ENCODE measurements at regions not wholly inside any gene's neighbourhood (a gene's known extent, or its start where the extent isn't known, plus 50 kb on each side); places are given as distances from the start of the nearest gene placed in this dataset.

GRCh38 chr15:70556151-70556741 lies 207.1 kb downstream of the UACA start:
- no peak for DNase-seq (ENCODE audit: low spot score)

DNA sequence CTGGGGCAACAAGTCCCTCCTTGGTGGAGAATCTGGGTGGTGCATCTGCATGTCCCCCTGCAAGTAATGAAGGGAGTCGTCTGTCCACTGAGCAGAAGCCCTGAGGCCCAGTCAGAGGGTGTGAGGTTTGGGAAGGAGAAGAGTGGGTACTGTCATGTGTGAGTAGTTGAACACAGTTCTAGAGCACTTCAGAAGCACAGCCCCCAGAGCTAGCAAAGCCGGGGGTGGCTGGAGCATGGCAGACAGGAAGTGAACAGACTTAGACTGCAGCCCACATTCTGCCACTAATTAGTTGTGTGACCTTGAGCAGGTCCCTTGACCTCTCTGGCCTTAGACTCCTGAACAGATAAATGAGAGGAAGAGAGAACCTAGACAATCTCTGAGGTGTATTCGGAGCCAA lies 207.6 kb downstream of the UACA start:
- no peak for DNase-seq (ENCODE audit: low spot score)

DNA sequence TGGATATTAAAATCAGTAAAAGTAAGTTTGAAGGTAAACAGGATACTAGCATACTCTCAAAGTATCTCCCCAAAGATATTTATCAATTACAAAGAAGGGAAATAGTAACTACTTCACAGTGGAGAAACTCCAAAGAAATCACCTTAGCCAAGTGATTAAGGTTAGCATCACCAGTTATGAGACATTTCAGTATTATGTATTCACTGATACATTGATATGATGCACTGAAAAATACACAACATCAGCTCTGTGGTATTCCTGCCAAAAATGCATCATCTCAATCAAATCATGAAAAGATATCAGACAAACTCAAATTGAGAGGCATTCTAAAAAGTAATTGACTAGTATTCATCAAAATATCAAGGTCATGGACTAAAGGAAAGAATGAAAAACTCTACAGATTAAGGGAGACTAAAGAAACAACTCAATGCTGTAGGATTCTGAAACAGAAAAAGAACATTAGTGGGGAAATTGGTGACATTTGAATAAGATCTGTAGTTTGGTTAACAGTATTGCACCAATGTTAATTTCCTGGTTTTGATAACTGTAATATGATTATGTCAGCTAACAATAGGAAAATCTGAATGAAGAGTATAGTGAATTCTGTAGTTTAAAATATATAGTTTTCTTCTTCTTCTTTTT lies 215.4 kb downstream of the UACA start:
- no peak for DNase-seq (ENCODE audit: low spot score)

GRCh38 chr15:70545526-70545925 lies 217.8 kb downstream of the UACA start:
- DNase-seq (ENCODE audit: low spot score) = no peak

DNA sequence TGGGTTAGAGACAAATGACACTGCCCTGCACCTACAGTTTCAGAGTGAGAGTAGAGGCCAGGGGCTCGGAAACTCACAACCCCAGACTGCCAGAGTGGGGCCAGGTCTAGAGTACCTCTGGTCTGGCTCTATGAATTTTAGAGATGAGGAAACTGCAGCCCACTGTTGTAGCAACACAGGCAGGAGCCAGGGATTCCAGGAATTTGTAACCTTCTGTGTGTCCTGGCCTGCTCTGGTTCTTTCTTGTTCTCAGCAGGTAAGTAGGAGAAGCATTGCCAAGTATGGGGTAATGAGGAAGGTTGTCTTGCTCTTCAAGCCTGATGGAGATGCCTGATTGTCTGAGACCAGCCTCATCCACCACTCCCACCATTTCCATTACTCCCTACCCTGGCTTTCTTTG lies 221.8 kb downstream of the UACA start:
- no peak for DNase-seq (ENCODE audit: low spot score)

DNA sequence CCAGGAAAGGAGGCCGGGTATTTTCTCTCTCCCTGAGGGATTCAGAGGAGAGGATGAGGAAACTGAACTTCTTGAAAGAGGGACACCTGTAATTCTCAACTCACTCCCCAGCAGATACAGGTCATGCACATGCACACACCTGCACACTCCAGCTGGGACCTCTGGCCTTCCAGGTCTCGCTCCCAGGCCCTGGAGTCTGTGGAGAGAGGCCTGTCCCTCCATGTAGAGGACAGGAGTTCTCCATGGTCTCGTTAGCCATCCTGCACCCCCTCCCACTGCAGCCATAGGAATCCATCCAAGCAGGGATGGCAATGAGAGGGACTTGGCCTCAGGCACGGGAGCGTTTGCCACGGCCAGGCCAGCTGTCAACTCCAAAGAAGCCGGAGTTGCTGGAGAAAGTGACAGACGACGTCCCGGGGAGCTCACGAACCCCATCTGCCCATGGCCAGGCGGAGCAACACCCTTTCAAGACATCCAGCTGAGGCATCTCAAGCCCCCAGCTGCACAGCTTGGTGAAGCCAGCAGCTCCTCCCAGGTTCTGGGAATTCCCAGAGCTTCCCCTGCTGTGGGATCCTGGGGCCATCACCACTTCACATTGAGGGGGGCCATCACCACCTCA lies 223.3 kb downstream of the UACA start:
- no peak for DNase-seq (ENCODE audit: low spot score)

- no peak for DNase-seq (ENCODE audit: low spot score)
Observed at GRCh38 chr15:70539409-70539808, 223.9 kb downstream of the UACA start.

DNA sequence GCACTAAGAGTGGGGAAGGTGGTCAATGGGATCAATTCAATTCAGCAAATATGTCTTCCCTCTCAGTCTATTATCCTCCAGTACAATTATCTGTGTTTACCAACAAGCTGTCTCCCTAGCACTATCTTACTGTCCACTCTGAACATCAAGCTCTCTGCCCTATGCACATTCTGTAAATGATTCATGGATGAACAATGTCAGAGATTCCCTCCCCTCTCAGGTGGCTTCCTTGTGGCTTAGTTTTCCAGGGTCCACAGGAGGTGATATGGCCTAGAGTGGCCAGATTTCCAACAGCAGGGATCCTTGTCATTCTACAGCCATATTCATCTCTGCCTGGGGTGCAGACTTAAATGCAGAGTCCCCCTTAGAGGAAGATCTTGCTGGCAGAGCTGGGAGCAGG lies 225.1 kb downstream of the UACA start:
- peak; percentile 84 for DNase-seq (ENCODE audit: low spot score)

DNA sequence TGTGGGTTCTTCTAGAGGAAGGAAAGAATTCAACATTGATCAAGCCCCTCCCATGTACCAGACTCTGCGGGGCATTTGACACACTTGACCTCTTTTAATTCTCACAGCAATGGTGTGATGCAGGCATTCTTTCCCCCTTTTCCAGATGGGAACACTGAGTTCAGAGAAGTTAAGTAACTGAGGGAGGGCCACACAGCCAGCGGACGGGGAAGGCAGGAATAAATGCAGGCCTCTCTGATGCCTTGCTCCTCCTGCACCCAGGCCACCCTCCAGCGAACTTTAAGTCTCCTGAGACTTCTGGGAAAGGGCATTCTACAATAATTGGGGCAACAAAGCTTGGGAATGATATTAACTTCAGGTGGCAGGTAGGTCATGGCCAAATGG lies 227.4 kb downstream of the UACA start:
- DNase-seq (ENCODE audit: low spot score) = no peak

GRCh38 chr15:70535071-70535954 lies 228.0 kb downstream of the UACA start:
- no peak for DNase-seq (ENCODE audit: low spot score)

GRCh38 chr15:70533931-70534742 lies 229.2 kb downstream of the UACA start:
- no peak for DNase-seq (ENCODE audit: low spot score)

DNA sequence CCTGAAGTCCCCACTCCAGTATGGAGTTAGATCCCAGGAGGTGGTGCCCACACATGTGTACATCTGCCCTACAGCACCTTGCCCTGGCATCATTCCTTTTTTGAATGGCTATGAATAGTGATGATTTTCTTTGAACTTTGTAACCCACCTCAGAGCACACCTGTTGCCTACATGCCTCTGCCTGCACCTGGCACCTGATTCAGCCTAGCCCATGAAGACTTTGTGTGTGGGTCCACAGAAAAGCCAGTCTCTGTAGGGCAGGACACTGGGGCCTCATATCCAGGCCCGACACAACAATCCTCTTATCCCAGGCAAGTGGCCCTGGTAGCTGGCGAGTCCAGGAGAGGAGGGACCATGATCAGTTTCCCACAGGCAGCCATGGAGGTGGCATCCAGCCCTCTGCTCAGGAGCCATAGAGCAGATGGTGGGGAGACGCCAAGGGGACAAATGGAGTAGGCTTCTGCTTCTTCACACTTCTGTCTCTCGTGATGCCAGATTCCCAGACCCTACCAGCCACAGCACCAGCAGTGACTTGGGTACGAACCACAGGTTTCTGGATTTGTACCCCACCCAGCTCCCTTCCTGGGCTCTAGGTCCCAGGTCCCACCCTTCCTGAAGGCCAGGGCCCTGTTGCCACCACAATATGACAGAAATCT lies 230.7 kb downstream of the UACA start:
- peak; percentile 23 for DNase-seq (ENCODE audit: low spot score)

DNA sequence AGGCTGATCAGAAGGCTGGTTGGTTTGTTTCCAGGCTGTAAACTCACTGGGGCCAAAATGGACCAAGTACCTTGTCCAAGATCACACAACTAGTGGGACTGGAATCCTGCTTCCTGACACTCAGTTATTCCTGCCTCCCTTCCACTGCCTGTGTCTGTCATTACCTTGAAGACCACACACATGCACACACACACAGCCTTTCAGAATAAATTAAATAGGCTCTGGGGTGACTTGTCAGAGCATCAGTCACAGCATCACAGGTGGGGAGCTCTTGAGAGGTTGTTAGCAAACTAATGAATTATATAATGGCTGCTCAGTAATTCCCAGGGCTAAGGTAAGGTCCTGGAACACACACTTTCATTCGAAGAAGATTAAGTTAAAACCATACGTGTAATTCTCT lies 231.8 kb downstream of the UACA start:
- no peak for DNase-seq (ENCODE audit: low spot score)

- no peak for DNase-seq (ENCODE audit: low spot score)
Observed at GRCh38 chr15:70530906-70531305, 232.5 kb downstream of the UACA start.

GRCh38 chr15:70530503-70530902 lies 232.9 kb downstream of the UACA start:
- no peak for DNase-seq (ENCODE audit: low spot score)

GRCh38 chr15:70530017-70530499 lies 233.3 kb downstream of the UACA start:
- DNase-seq (ENCODE audit: low spot score) = no peak

DNA sequence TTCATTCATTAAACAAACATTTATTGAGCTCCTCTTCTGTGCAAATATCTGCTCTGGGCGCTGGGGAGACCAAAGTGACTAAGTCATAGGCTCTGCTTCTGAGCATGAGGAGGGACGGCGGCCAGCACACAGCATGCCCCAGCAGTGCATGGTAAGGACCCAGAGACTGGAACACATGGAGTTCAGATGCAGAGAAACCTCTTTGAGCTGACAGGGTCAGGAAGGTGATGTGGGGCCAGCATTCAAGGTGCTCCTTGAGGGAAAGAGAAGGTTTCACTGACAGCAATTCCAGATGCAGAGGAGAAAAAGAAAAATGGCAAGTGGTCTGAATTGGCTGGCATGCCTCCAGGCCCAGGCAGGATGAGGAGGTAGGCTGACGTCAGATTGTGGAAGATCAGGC lies 234.5 kb downstream of the UACA start:
- no peak for DNase-seq (ENCODE audit: low spot score)

- peak; percentile 96 for DNase-seq (ENCODE audit: low spot score)
Observed at GRCh38 chr15:70528270-70528706, 235.1 kb downstream of the UACA start.

DNA sequence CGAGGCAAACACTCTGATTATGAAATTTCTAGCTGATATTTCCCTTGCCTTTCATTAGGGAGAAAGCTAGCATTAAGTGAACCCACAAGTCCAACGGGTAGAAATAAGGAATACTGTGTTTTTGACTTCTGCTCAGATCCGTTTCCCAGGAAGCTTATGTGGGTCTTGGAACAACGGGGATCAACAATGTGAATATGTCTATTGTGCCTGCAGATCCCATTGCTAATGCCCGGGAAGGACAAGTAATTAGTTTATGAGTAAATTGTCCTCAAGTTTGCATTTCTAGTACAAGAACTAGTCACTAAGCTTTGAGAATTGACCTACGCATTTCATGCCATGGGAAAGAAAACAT lies 236.4 kb downstream of the UACA start:
- DNase-seq (ENCODE audit: low spot score) = no peak

DNA sequence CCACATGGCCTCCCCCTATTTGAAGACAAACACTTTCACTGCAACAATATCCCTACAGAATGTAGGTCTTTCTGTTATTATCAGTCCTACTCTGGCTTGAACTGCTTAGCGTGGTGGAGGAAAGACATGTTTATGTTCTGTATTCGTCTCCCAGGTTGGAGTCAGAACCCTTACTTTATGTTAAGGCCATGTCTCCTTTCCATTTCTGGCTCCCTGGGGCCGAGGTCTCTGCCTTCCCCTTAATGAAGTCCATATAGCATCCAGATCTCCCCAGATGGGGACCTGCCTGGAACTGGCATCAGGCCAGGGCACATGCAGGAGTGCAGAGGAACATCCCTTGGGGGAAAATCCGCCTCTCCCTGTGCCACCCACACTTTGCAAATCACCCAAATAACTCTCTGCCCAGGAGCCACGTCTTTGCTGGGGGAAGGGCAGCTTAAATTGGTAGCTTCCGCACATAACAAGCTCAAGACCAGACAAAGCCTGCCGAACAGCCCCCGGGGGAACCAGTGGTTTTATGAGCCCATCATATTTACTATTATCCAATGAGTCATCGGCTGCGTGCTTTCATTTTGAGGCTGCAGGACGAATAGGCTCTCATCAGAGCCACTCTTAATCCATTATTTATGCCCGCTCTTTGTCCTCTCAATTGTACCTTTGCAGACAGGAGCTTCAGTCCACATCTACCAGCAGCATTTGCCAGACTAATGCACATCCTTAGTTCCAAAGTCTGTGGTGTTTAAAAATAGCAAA lies 237.0 kb downstream of the UACA start:
- peak; percentile 95 for DNase-seq (ENCODE audit: low spot score)

DNA sequence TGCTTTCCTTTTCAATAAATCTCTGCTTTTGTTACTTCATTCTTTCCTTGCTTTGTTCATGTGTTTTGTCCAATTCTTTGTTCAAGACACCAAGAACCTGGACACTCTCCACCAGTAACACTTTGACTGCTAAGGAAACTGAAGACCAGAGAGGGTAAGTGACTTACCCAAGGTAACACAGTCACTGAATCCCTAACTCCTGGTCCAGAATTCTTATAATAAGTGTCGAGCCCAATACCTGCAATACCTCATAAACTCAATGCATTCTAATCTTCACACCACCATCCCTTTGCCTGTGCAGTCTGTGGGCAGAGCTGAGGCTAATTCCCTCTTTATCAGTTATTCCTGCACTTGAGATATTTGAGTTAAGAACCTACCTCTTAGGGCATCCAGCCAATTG lies 237.8 kb downstream of the UACA start:
- DNase-seq (ENCODE audit: low spot score) = no peak
